ENCODE measurements at regions not wholly inside any gene's neighbourhood (a gene's known extent, or its start where the extent isn't known, plus 50 kb on each side); places are given as distances from the start of the nearest gene placed in this dataset.
A peak's percentile ranks its signal among the peaks of the same experiment; 100 is the strongest.

DNA sequence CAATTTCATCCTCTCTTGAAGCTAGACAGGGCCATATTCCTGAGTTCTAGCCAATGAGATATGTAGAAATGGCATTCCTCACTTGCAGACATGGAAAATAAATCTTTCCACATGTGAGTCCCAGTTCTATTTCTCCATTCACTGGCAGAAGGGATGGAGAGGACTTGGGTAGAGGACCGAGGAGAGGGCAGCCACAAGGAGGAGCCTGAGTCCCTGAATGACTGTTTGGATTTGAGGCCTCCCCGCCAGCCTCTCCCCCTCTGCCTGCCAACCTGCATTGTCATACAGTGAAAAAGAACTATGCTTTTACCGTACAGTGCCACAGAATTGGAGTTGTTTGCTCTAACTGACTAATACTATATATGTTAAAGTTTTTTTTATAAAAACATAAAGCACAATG is 583.0 kb upstream of the WWC1 start:
- Histone ChIP-seq H3K27me3 (no peaks in the 10 kb centered on the region), H3K4me3 (no peak overlapping the region), H3K9me3 (no peaks in the 10 kb centered on the region), H3K4me1 (peaks cover 21% of the 10 kb centered on the region), H3K36me3 (peaks cover 40% of the 10 kb centered on the region), H3K4me2 (peak overlapping the region; percentile 20), H3K27ac (no peak overlapping the region), H3K9ac (no peak overlapping the region), H4K20me1 (peaks cover 74% of the 10 kb centered on the region)
- TF ChIP-seq Cebpa-rat (IDR thresholded peaks at IDR 0.05) = no peak

DNA sequence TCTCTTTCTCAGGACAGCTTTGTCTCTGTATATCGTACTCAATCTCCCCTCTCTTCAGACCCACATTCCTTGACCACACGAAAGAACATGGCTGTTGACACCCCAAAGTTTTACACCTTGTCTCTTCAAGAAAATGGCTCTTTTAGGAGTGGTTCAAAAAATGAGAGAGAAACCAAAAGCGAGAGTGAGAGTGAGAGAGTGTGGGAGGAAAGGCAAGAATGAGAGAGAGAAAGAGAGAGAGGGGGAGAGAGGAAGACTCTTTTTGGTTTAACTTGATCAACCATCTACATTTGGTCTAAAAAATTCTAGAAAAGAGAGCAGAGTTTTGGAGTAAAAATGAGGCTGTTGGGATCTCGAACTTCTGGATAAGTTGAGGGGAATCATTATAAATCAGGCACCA is 581.8 kb upstream of the WWC1 start:
- Histone ChIP-seq H3K4me1 (peaks cover 21% of the 10 kb centered on the region), H3K4me3 (no peak overlapping the region), H3K9ac (no peak overlapping the region), H3K4me2 (no peak overlapping the region; the same call in 1 of the 2 replicates), H3K9me3 (no peaks in the 10 kb centered on the region), H3K27ac (no peak overlapping the region), H3K27me3 (no peaks in the 10 kb centered on the region), H3K36me3 (peaks cover 50% of the 10 kb centered on the region), H4K20me1 (peaks cover 76% of the 10 kb centered on the region)
- TF ChIP-seq Cebpa-rat (IDR thresholded peaks at IDR 0.05) = no peak

DNA sequence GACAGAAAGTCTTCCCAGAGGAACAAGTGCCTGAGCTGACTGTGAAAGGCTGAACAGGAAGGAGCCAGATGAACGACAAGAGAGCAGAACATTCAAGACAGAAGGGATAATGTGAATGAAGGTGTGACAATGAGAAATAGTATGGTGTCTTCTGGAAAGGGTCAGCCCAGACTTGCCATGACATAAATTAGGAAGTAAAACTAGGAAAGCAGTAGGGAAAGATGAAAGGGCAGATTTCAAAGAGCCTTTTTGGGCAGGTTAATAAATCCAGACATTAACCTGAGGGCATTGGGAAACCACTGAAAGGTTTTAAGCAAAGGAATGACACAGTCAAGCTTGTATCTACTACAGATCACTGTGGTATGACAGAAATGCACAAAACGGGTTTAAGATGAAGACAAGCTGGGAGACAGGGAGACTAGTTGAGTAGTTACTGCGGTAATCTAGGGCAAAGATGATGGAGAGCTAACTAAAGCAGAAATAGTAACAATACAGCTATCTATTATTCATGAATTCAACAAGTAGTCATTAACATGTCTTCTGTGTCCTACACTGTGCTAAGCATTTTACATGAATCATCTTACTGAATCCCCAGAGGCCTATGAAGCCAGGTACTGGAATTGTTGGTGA is 580.9 kb upstream of the WWC1 start:
- peaks cover 47% of the 10 kb centered on the region for H3K36me3 ChIP-seq
- no peak overlapping the region for H3K27ac ChIP-seq
- H3K4me2 ChIP-seq = no peak overlapping the region
- H3K9me3 ChIP-seq = no peaks in the 10 kb centered on the region
- no peaks in the 10 kb centered on the region for H3K27me3 ChIP-seq
- H4K20me1 ChIP-seq = peaks cover 76% of the 10 kb centered on the region
- TF ChIP-seq Cebpa-rat (IDR thresholded peaks at IDR 0.05) = no peak
- H3K4me1 ChIP-seq = peaks cover 21% of the 10 kb centered on the region
- no peak overlapping the region for H3K9ac ChIP-seq
- H3K4me3 ChIP-seq = no peak overlapping the region

DNA sequence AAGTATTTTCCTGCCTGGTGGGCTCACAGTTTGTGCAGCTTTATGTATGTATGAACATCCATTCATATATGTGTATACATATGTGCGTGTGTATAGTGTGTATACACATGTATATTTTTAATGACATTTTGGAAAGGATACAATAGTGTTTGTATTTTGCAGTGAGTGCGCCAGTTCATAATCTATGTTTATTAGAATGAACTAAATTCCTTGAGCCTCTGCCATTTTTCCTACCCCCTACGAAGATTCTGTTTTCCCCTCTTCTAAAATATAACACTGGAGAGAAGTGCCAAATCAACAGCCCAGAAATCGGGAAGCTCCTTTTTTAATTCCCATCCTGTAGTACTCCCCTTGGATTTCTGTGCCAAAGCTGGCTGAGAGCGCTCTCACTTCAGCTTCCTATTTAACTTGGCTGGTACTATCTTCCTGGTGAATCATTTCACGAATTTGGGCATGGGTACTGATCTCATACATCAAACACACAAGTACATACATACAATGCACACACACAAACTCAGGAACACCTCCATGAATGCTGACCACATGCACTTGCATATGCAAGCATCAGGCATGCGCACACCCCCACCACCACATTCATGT is 578.4 kb upstream of the WWC1 start:
- Histone ChIP-seq H3K9ac (no peak overlapping the region), H3K27me3 (no peaks in the 10 kb centered on the region), H4K20me1 (peaks cover 90% of the 10 kb centered on the region), H3K27ac (no peak overlapping the region), H3K36me3 (peaks cover 41% of the 10 kb centered on the region), H3K4me1 (peaks cover 30% of the 10 kb centered on the region), H3K4me2 (no peak overlapping the region), H3K4me3 (no peak overlapping the region), H3K9me3 (no peaks in the 10 kb centered on the region)
- no peak for TF ChIP-seq Cebpa-rat (IDR thresholded peaks at IDR 0.05)

DNA sequence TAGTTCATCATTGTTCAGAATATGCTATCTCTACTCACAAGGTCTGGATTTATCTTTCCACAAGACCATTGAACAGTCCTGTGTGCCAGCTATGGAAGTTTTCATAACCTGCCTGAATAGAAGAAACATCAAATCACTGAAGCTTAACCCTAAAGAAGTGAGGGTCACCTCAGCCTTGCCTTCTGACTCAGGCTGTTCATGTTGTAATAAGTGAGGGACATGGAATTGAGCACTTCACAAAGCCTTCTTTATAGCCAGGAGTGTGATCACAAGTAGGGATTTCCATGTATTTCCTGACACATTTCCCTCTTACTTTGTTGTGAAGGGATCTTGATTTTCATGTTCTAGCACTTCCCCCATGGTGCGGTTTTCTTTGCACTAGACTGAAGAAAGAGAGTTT is 577.5 kb upstream of the WWC1 start:
- TF ChIP-seq Cebpa-rat (IDR thresholded peaks at IDR 0.05) = no peak
- no peak overlapping the region for H3K27ac ChIP-seq
- no peaks in the 10 kb centered on the region for H3K9me3 ChIP-seq
- H3K36me3 ChIP-seq = peaks cover 41% of the 10 kb centered on the region
- no peak overlapping the region for H3K4me2 ChIP-seq
- no peaks in the 10 kb centered on the region for H3K27me3 ChIP-seq
- H3K9ac ChIP-seq = no peak overlapping the region
- peaks cover 89% of the 10 kb centered on the region for H4K20me1 ChIP-seq
- peaks cover 26% of the 10 kb centered on the region for H3K4me1 ChIP-seq
- no peak overlapping the region for H3K4me3 ChIP-seq

DNA sequence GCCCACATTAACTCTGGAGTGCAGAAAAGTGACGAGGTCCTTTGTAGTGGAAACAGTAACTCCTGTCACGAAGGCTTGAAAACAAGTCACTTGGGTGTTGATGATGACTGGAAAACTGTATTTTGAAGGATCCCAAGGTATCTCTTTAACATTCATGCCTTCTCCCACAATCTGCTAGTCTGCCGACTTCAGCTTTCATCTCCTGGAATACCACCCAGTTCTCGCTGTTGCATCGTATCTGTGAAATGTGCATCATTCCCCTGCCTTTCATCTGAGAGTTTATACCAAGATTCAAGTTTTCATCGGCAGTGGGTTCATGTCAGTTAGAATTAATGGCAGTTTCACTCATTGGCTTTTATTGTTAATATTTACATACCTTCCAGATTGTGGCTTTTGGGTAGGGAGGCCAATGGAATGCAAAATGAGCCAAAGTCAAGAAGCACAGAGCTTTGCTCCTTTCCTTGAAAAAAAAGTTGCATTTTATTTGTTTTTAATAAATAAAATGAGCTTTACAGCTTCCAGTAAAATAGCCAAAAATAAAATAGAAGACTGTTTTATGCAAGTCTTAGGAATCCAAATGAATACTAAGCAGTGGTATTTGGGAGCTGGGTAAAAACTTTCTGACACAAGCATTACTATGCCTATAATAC is 575.2 kb upstream of the WWC1 start:
- Histone ChIP-seq H3K27ac (no peak overlapping the region), H3K4me1 (peaks cover 18% of the 10 kb centered on the region), H3K9me3 (no peaks in the 10 kb centered on the region), H3K4me2 (no peak overlapping the region), H3K4me3 (no peak overlapping the region), H3K36me3 (peaks cover 38% of the 10 kb centered on the region), H3K27me3 (no peaks in the 10 kb centered on the region), H4K20me1 (peaks cover 86% of the 10 kb centered on the region), H3K9ac (no peak overlapping the region)
- TF ChIP-seq Cebpa-rat (IDR thresholded peaks at IDR 0.05) = no peak

DNA sequence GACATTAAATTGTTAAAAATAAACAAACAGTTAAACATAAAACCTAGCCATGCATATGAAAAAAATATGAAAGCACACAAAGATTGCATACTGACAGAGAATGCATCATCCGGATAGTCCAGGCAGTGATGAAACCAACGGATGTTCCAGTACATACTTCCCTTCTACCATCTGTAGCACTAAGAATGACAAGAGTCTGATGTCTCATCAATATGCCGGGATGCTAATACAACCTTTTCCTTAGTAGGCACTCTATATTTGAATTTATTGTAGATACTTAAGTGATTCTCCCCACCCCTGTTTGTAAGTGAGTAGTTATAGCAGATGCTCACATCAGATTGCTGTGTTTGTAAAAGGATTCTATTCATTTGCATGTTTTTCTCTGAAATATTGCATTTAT is 571.2 kb upstream of the WWC1 start:
- Histone ChIP-seq H3K36me3 (peaks cover 35% of the 10 kb centered on the region), H3K4me2 (no peak overlapping the region), H4K20me1 (peaks cover 60% of the 10 kb centered on the region; the same call in 1 of the 2 replicates), H3K9me3 (no peaks in the 10 kb centered on the region), H3K27ac (no peak overlapping the region), H3K4me1 (peaks cover 18% of the 10 kb centered on the region), H3K27me3 (no peaks in the 10 kb centered on the region), H3K4me3 (no peak overlapping the region), H3K9ac (no peak overlapping the region)
- TF ChIP-seq Cebpa-rat (IDR thresholded peaks at IDR 0.05) = no peak

DNA sequence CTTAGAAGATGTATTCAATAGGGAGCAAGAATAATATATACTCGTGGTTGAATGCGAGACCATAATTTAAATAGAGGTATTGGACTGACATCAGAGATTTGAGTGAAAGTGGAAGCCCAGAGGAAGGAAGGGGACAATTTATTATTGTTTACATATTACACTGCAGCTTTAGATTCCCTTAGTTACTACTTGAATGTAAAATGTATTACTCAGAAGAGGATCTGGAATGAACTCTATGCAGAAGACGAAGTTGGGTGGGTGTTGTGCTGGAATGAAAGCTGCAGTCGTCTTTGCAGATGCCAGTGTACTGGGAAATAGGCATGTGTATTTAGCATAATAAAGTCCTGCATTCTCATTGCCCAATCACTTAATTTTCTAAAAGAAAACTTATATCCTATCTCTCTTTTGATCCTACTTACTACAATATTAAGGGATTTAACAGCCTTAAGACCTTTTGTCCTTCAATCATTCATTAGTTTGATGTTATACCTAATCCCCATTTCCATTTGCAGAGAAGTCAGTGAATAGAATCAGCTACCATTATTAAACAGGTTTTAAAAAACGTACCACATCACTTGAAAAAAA is 570.7 kb upstream of the WWC1 start:
- Histone ChIP-seq H3K4me3 (no peak overlapping the region), H4K20me1 (peaks cover 58% of the 10 kb centered on the region; the same call in 1 of the 2 replicates), H3K27me3 (no peaks in the 10 kb centered on the region), H3K9ac (no peak overlapping the region), H3K4me2 (no peak overlapping the region), H3K4me1 (peaks cover 18% of the 10 kb centered on the region), H3K9me3 (no peaks in the 10 kb centered on the region), H3K36me3 (peaks cover 39% of the 10 kb centered on the region), H3K27ac (no peak overlapping the region)
- TF ChIP-seq Cebpa-rat (IDR thresholded peaks at IDR 0.05) = no peak

DNA sequence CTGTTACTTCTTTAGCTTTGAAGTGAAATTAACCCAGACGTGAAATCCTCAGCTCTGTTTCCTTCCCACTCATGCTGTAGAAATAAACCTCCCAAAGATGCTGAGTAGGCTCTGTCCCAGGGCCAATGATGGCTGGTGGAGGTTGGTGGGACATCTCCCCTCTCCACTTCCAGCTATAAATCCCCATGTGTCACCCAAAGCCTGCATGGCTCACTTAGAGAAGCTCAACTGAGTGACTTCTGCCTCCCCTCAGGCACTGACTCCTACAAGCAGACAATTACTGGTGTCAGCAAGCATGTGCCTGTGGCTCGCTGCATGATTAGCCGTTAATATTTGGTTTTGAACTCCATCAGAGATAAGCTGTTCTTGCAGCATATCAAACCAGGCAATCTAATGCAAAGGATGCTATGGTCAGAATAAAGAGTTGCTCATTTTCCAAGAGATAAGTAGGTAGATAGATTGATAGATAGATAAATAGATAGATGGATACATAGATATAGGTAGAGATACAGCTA is 569.5 kb upstream of the WWC1 start:
- Histone ChIP-seq H4K20me1 (peaks cover 55% of the 10 kb centered on the region; the same call in 1 of the 2 replicates), H3K36me3 (peaks cover 48% of the 10 kb centered on the region), H3K27ac (no peak overlapping the region), H3K4me3 (no peak overlapping the region), H3K9me3 (no peaks in the 10 kb centered on the region), H3K4me2 (no peak overlapping the region), H3K4me1 (peaks cover 16% of the 10 kb centered on the region), H3K9ac (no peak overlapping the region), H3K27me3 (no peaks in the 10 kb centered on the region)
- TF ChIP-seq Cebpa-rat (IDR thresholded peaks at IDR 0.05) = no peak
